ENCODE measurements at regions not wholly inside any gene's neighbourhood (a gene's known extent, or its start where the extent isn't known, plus 50 kb on each side); places are given as distances from the start of the nearest gene placed in this dataset.

DNA sequence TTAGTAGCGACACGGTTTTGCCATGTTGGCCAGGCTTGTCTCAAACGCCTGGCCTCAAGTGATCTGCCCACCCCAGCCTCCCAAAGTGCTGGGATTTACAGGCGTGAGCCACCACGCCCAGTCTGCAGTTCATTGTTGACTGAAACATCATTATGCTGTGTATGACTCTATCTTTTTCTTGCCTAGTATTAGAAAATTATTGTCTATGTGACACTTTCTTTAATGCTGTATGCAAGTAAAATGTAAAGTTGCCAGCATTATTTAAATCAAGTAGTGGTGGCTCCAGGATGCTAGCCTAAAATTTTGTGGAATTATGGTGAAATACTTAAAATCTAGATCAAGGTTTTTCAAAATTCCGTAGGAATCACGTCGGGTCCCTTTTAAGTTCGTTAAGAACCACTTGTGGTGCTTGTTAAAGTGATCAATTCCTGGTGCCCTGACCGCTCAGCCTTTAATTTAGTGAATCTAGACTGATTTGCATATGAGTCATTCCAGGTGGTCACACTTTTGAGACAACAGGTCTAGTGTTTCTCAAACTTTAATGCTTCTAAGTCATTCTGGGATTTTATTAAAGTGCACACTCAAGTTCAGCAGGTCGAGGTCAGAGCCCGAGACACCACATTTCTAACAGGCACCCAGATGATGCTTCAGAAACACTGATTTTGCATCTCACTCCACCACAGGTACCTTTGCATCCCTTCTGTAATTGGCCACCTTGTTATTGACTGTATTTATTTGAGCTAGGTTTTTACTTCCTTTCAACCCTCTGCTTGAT is 132.6 kb upstream of the MTHFD1L start:
- POLR2A ChIA-PET, result no interaction called here
- Mint-ChIP-seq H3K27ac (no peak overlapping the region), H3K9me3 (peaks cover 7% of the 10 kb centered on the region), H3K36me3 (no peaks in the 10 kb centered on the region), H3K4me3 (no peak overlapping the region), H3K4me1 (no peaks in the 10 kb centered on the region), H3K27me3 (ENCODE audit: low read depth) (no peaks in the 10 kb centered on the region)
- TF ChIP-seq, protein P1, sequence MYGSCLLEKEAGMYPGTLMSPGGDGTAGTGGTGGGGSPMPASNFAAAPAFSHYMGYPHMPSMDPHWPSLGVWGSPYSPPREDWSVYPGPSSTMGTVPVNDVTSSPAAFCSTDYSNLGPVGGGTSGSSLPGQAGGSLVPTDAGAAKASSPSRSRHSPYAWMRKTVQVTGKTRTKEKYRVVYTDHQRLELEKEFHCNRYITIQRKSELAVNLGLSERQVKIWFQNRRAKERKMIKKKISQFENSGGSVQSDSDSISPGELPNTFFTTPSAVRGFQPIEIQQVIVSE (CRISPR knock-in tag; IDR thresholded peaks at IDR 0.05; ENCODE audit: borderline replicate concordance), result no peak
- no peak for TF ChIP-seq NFYB (CRISPR knock-in tag; conservative IDR thresholded peaks at IDR 0.05; ENCODE audit: low read depth)
- no peak for TF ChIP-seq HMGXB4 (CRISPR knock-in tag; IDR thresholded peaks at IDR 0.05)
- no peak for TF ChIP-seq FOXJ3 (CRISPR knock-in tag; IDR thresholded peaks at IDR 0.05; ENCODE audit: borderline replicate concordance)
- no peak for TF ChIP-seq ZNF281 (CRISPR knock-in tag; IDR thresholded peaks at IDR 0.05)
- TF ChIP-seq, protein P2, sequence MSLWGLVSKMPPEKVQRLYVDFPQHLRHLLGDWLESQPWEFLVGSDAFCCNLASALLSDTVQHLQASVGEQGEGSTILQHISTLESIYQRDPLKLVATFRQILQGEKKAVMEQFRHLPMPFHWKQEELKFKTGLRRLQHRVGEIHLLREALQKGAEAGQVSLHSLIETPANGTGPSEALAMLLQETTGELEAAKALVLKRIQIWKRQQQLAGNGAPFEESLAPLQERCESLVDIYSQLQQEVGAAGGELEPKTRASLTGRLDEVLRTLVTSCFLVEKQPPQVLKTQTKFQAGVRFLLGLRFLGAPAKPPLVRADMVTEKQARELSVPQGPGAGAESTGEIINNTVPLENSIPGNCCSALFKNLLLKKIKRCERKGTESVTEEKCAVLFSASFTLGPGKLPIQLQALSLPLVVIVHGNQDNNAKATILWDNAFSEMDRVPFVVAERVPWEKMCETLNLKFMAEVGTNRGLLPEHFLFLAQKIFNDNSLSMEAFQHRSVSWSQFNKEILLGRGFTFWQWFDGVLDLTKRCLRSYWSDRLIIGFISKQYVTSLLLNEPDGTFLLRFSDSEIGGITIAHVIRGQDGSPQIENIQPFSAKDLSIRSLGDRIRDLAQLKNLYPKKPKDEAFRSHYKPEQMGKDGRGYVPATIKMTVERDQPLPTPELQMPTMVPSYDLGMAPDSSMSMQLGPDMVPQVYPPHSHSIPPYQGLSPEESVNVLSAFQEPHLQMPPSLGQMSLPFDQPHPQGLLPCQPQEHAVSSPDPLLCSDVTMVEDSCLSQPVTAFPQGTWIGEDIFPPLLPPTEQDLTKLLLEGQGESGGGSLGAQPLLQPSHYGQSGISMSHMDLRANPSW (CRISPR knock-in tag; conservative IDR thresholded peaks at IDR 0.05; ENCODE audit: low read depth), result no peak
- TF ChIP-seq TP53 (CRISPR knock-in tag; IDR thresholded peaks at IDR 0.05), result no peak
- TF ChIP-seq, protein P3, sequence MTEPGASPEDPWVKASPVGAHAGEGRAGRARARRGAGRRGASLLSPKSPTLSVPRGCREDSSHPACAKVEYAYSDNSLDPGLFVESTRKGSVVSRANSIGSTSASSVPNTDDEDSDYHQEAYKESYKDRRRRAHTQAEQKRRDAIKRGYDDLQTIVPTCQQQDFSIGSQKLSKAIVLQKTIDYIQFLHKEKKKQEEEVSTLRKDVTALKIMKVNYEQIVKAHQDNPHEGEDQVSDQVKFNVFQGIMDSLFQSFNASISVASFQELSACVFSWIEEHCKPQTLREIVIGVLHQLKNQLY (CRISPR knock-in tag; IDR thresholded peaks at IDR 0.05), result no peak
- TF ChIP-seq ATF1 (CRISPR knock-in tag; IDR thresholded peaks at IDR 0.05), result no peak
- TF ChIP-seq PREB (CRISPR knock-in tag; IDR thresholded peaks at IDR 0.05; ENCODE audit: borderline replicate concordance), result no peak
- TF ChIP-seq, protein P4, sequence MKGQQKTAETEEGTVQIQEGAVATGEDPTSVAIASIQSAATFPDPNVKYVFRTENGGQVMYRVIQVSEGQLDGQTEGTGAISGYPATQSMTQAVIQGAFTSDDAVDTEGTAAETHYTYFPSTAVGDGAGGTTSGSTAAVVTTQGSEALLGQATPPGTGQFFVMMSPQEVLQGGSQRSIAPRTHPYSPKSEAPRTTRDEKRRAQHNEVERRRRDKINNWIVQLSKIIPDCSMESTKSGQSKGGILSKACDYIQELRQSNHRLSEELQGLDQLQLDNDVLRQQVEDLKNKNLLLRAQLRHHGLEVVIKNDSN (CRISPR knock-in tag; IDR thresholded peaks at IDR 0.05), result no peak
- no peak for TF ChIP-seq ZNF317 (CRISPR knock-in tag; IDR thresholded peaks at IDR 0.05; ENCODE audit: borderline replicate concordance, low read depth)
- TF ChIP-seq FOXK1 (CRISPR knock-in tag; IDR thresholded peaks at IDR 0.05), result no peak
- TF ChIP-seq ETV6 (CRISPR knock-in tag; IDR thresholded peaks at IDR 0.05), result no peak
- no peak for TF ChIP-seq ZNF138 (CRISPR knock-in tag; conservative IDR thresholded peaks at IDR 0.05)
- TF ChIP-seq, protein P5, sequence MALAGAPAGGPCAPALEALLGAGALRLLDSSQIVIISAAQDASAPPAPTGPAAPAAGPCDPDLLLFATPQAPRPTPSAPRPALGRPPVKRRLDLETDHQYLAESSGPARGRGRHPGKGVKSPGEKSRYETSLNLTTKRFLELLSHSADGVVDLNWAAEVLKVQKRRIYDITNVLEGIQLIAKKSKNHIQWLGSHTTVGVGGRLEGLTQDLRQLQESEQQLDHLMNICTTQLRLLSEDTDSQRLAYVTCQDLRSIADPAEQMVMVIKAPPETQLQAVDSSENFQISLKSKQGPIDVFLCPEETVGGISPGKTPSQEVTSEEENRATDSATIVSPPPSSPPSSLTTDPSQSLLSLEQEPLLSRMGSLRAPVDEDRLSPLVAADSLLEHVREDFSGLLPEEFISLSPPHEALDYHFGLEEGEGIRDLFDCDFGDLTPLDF (CRISPR knock-in tag; IDR thresholded peaks at IDR 0.05), result no peak
- DNase-seq (ENCODE audit: low spot score) (no peak), ATAC-seq (no peak)
- CTCF ChIA-PET, result interaction anchor here (1.0 to 1.4 kb wide), 3 partner anchors 9 to 85 kb away, joined by 3 to 5 read pairs (median 4); no protein-coding TSS in a partner anchor
